Myocyte (in vitro differentiated cells): ENCODE measurements at regions not wholly inside any gene's neighbourhood (a gene's known extent, or its start where the extent isn't known, plus 50 kb on each side); places are given as distances from the start of the nearest gene placed in this dataset.

Experiments
- DNase-seq: peaks from one replicate; pipeline ENCODE4 v3.0.0-alpha.2; 2012; ENCODE audit warnings: low read depth

DNA sequence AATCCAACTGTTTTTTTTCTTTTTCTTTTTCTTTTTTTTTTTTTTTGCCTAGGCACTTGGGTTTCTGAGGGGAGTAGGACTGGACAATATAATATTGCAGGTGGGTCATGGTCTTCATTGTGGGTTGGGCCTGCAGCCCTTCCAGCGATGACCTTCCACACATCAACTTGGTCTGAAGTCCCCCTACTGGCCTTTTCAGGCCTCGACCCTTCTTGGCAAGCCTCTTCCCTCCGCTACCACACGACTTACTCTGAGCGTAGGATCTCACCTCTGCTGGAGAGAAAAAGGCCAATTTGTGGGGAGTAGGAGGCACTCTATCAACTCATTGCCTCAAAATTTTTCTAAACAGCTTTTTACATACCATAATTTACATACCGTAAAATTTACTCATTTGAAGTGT, 51.1 kb upstream of the GRIK3 start:
- no peak for DNase-seq

- no peak for DNase-seq
Observed at GRCh38 chr1:37089750-37090149, 55.4 kb upstream of the GRIK3 start.

GRCh38 chr1:37090671-37091070, 56.4 kb upstream of the GRIK3 start:
- no peak for DNase-seq

GRCh38 chr1:37092937-37093336, 58.6 kb upstream of the GRIK3 start:
- no peak for DNase-seq

GRCh38 chr1:37094302-37094701, 60.0 kb upstream of the GRIK3 start:
- no peak for DNase-seq

GRCh38 chr1:37096523-37096922, 62.2 kb upstream of the GRIK3 start:
- no peak for DNase-seq

GRCh38 chr1:37097731-37098130, 63.4 kb upstream of the GRIK3 start:
- no peak for DNase-seq

DNA sequence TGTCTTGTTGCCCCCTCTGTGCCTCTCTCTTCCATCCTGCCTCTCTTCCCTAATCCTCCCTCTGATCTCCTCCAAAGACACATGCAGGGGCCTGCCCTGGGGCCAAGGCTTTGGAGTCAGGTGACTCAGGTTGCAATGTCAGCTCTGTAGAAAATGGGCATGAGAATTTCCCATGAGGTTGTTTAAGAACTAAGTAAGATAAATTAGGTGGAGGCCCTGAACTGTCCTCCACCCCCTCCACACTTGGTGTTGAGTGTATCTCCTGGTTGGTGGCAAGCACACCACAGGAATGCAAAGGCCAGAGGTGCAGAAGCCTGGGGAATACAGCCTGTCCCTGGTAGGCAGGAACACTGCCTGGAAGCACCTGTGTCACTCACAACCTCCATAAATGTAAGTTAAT, 63.9 kb upstream of the GRIK3 start:
- no peak for DNase-seq

DNA sequence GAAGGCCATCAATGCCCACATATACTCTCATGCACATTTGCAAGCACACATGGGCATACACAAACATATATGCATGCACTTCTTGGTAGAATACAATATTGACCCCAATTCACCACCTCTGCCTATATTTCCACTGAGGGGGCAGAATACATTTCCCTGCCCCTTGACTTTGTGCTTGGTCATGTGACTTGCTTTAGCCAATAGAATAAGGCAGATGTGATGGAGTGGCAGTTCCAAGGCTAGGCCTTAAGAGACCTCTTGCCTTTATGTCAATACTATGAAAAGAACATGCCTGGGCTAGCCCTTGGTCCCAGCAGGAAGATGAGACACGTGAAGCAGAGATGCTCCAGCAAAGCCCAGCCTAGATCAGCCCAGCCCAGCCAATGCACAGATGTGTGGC, 66.0 kb upstream of the GRIK3 start:
- no peak for DNase-seq

GRCh38 chr1:37102656-37103382, 68.5 kb upstream of the GRIK3 start:
- DNase-seq: no peak

DNA sequence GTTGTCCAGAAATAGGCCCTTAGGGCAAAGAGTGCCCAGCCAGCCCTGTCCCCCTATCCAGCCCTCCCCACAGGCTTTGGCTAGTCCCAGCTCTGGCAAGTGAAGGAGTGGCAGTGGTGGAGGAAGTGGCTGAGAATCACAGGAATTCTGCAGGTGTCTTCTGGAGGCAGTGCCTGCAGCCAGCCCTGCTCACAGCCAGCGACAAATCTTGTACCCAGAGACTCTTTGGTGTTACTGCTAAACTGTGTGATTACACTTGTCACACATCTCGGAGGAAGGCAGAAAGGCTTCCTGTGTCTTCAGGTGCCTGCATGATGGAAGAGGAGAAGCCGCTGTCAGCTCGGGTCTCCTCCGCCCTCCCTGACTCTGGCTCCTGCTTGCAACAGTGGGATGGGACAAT, 71.6 kb upstream of the GRIK3 start:
- DNase-seq: no peak

DNA sequence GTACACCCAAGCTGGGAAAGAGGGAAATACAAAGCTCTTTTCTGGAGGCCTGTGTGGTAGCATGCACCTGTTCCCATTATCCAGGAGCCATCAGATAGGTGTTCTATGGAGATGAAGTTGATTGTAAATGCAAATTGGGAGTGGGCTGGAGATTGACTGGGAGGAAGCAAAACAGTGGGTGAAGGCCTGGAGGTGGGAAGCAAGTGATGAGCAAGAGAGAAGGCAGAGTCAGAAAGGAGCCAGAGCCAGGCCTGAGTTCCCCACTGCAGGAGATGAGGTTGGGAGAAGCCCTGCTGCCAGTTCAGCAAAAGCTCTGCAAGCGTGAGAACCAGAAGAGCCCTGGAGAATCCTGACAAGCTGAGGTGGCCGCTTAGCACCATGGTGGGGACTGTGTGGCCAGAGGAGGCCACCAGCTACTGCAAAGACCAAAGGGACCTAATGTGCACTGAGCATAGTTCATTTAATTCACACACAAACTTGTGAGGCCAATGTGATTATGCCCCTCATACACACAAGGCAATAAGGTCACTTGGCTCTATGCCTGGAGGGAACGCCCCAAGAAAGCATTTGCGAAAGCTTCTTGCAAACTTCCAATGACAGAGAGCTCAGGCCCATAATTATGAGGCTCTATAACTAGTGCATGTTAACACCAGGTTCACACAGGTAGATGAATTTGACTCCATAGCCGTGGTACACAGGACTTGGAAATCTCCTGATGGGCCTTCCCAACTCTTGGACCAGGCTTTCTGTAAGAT, 73.0 kb upstream of the GRIK3 start:
- DNase-seq: no peak

DNA sequence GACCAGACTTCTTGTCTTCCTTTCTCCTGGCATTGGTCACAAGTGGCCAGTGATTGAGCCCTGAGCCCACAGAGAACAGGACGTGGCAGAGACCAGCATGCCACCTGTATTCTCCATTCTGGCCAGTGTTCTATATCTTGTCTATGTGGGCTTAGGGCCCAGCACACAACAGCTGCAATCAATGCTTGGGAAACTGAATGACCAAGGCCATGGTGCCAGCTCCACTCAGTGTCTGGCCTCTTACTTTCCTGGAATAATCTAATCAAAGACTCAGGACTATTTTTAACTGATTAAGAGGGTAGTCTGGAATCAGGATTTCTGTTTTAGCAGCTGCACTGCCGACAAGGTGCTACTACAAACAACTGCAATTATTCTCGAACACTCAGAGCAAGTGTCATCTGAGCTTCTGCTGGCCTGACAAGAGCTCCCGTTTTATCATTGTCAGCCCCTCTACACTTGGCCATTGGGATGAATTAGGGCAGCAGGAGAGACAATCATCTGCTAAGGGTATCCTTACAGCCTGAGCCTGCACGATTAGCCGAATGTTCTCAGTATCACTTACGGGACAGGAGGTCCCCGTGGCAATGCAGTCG, 74.4 kb upstream of the GRIK3 start:
- no peak for DNase-seq

GRCh38 chr1:37112430-37112829, 78.1 kb upstream of the GRIK3 start:
- no peak for DNase-seq

- DNase-seq: no peak
Observed at GRCh38 chr1:37113285-37113997, 79.1 kb upstream of the GRIK3 start.

- no peak for DNase-seq
Observed at GRCh38 chr1:37118790-37119189, 84.5 kb upstream of the GRIK3 start.

GRCh38 chr1:37120279-37120678, 86.0 kb upstream of the GRIK3 start:
- no peak for DNase-seq

- no peak for DNase-seq
Observed at GRCh38 chr1:37123276-37124115, 89.2 kb upstream of the GRIK3 start.

DNA sequence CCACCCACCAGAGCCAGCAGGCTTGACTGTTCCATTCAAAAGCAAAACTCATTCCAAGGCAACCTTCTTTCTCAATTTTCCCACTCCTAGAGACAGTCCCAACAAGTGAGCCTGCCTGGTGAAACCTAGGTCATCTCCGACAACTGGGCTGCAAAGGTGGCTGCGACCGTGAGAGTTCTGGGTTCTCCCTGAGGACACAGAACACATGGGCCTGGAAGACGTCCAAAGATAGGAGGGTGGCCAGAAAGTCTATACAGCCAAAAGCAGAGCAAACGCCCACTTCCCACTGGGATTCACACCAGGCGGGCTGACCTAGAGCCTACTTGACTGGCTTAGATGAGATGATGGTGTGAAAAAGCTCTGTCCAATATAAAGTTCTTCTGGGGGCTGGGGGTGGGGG, 90.2 kb upstream of the GRIK3 start:
- no peak for DNase-seq

- no peak for DNase-seq
Observed at GRCh38 chr1:37125295-37125694, 91.0 kb upstream of the GRIK3 start.

- no peak for DNase-seq
Observed at GRCh38 chr1:37127254-37127748, 93.0 kb upstream of the GRIK3 start.
